ENCODE measurements at regions not wholly inside any gene's neighbourhood (a gene's known extent, or its start where the extent isn't known, plus 50 kb on each side); places are given as distances from the start of the nearest gene placed in this dataset.
"Not testable (repeated sequence)": the region's sequence is repeated elsewhere in the genome, so short reads cannot be mapped to it uniquely, and the experiment has no call there.

DNA sequence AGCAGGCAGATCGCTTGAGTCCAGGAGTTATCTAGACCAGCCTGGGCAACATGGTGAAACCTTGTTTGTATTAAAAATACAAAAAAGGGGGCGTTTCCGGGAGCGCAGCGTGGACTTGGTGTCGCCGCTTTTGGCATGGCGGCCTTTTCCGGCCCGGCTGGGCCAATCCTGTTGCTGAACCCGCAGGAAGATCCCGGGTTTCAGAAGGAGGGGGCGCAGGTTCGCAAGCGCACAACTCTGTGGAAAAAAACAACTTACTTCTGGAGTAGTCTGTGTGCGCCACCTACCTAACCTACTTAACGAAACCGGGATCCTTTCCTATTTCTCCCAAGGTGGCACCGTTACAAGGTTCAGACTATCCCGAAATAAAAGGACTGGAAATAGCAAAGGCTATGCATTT is 198.6 kb downstream of the MSX2 start:
- H3K27ac ChIP-seq, result no peak overlapping the region
- TF ChIP-seq, protein P1, sequence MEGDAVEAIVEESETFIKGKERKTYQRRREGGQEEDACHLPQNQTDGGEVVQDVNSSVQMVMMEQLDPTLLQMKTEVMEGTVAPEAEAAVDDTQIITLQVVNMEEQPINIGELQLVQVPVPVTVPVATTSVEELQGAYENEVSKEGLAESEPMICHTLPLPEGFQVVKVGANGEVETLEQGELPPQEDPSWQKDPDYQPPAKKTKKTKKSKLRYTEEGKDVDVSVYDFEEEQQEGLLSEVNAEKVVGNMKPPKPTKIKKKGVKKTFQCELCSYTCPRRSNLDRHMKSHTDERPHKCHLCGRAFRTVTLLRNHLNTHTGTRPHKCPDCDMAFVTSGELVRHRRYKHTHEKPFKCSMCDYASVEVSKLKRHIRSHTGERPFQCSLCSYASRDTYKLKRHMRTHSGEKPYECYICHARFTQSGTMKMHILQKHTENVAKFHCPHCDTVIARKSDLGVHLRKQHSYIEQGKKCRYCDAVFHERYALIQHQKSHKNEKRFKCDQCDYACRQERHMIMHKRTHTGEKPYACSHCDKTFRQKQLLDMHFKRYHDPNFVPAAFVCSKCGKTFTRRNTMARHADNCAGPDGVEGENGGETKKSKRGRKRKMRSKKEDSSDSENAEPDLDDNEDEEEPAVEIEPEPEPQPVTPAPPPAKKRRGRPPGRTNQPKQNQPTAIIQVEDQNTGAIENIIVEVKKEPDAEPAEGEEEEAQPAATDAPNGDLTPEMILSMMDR (IDR thresholded peaks at IDR 0.05), result no peak
- no peak for TF ChIP-seq POLR2A (IDR thresholded peaks at IDR 0.05)
- H3K4me3 ChIP-seq, result no peak overlapping the region
- no peaks in the 10 kb centered on the region for H3K36me3 ChIP-seq
- H3K27me3 ChIP-seq, result no peaks in the 10 kb centered on the region
- WGBS, 2 donors, result 93 to 95% methylated on average over 18 to 19 of the region's 20 CpGs
- intact Hi-C loops (cut with DNase I), result no loop called here
- no peak for DNase-seq
- no peaks in the 10 kb centered on the region for H3K4me1 ChIP-seq
- H3K9me3 ChIP-seq, result no peaks in the 10 kb centered on the region

DNA sequence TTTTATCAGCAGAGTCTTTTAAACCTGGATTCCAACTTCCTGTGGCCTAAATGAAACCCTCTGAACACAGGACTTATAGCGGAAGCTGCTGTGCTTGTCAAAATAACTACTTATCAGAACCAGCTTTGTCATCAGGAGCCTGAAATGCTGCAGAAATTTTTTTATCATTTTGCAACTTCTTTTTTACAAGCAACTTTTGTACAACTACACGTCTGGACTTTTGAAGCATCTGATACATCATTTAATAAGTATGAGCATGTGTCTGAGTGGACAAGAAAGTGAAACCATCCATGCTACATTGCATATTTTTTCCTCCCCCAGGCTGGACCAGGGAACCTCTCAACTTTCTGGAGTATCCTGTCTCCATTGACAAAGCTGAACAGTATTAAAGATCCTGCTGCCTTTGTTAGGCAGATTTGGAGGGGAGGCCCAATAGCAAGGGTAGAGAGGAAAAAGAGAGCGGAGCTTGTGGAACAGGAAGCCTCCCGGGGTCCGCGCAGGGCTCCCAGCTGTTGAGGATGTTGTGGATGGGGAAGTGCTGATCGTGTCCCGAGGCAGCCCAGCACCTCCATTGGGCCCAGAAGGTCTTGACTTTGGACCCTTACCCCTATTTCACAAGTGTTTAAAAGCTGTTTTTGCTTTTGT is 196.6 kb downstream of the MSX2 start:
- 52 to 71% methylated on average over 8 of the region's 8 CpGs for WGBS, 2 donors
- intact Hi-C loops (cut with DNase I), result no loop called here
- TF ChIP-seq, protein P1 (IDR thresholded peaks at IDR 0.05), result no peak

DNA sequence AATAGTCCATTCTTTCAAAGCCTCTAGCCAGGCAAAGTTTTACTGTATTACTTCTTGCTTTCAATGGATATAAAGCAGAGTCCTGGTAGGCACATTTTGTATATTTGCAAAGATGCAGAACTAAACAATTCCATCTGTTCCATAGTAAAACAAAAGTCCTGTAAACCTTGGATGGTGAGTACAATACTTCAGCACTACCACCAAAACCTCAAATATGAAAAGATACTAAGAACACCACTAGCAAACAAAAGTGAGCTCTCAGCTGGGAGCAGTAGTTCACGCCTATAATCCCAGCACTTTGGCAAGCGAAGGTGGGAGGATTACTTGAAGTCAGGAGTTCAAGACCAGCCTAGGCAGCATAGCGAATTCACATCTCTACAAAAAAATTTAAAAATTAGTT is 195.0 kb downstream of the MSX2 start:
- TF ChIP-seq, protein P1 (IDR thresholded peaks at IDR 0.05), result no peak
- TF ChIP-seq POLR2A (IDR thresholded peaks at IDR 0.05), result no peak
- H3K4me3 ChIP-seq, result no peak overlapping the region
- H3K4me1 ChIP-seq, result no peaks in the 10 kb centered on the region
- DNase-seq, result no peak
- intact Hi-C loops (cut with DNase I), result no loop called here
- H3K27me3 ChIP-seq, result no peaks in the 10 kb centered on the region
- H3K36me3 ChIP-seq, result no peaks in the 10 kb centered on the region
- H3K9me3 ChIP-seq, result no peaks in the 10 kb centered on the region
- whole genome bisulfite sequencing, 2 donors, result 75 to 79% methylated on average over 3 of the region's 3 CpGs
- no peak overlapping the region for H3K27ac ChIP-seq

More for the DNA sequence above, 196.6 kb downstream of the MSX2 start:
- Histone ChIP-seq H3K27me3 (no peaks in the 10 kb centered on the region), H3K4me1 (no peaks in the 10 kb centered on the region), H3K27ac (no peak overlapping the region), H3K9me3 (no peaks in the 10 kb centered on the region), H3K36me3 (no peaks in the 10 kb centered on the region), H3K4me3 (no peak overlapping the region)
- no peak for DNase-seq

DNA sequence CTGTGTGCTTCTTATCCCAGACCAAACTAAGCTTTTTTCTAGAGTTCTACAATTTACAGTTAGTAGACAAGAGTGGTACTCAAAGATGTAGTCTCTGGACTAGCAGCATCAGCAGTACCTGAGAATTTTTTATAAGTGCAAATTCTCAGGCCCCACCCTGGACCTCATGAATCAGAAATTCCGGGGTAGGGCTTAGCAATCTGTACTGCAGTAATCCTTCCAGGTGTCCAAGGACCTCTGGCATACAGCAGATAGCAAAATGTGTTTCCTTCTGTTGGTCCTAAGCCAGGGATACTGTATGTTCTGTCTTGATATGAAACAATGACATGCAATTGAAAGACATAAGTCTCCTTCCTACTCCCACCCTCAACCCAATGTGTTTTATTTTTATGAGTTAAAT is 194.3 kb downstream of the MSX2 start:
- Histone ChIP-seq H3K27ac (no peak overlapping the region), H3K4me3 (no peak overlapping the region), H3K4me1 (no peaks in the 10 kb centered on the region), H3K9me3 (no peaks in the 10 kb centered on the region), H3K27me3 (no peaks in the 10 kb centered on the region), H3K36me3 (no peaks in the 10 kb centered on the region)
- WGBS, 2 donors, result 13 to 38% methylated on average over 1 of the region's 1 CpG
- intact Hi-C loops (cut with DNase I), result no loop called here
- no peak for DNase-seq
- TF ChIP-seq, protein P1 (IDR thresholded peaks at IDR 0.05), result no peak
- TF ChIP-seq POLR2A (IDR thresholded peaks at IDR 0.05), result no peak

DNA sequence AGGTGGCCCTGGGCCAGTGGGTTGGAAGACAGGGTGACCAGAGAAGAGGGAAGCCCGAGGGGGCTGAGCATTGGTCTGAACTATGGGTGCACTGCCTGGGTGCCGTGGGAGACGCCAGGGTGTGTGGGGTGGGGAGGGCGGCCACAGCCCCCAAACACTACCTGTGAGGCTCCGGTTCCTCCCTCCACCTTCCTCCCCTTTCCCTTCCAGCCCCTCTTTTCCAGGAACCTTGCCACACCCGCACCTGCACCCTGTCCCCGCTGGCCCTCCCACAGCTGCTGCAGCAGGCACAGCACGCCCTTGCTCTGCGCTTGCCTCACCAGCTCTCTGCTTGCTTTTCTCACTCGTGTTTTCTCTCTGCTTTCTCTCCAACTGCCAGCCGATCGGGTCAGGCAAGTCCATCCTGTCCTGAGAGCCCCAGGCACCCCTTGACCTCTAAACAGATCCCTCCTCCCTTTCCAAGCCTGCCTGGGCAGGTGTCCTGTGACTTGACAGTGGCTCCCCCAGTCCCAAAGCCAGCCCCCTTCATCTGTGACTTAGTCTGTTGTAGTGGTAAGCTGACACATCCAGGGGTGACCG is 193.7 kb downstream of the MSX2 start:
- no peak for DNase-seq

DNA sequence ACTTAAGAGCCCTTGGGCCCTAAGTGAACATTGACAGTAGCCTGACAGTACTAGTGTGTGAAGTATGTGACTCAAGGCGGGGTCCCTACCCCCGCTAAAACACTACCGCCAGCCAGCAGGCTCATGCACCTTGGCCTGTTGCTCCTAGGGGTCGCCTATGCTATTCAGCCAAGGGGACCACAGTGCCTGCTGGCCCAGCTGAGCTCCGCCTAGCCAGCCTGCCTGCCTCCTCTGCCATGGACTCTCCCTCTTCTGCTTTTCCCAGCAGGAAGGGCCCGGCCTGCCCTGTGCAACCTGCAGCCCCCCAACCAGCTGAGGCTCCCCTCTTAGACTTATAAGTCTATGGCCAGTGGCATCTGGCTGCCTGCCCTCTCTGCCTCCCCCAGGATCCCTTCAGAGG is 193.1 kb downstream of the MSX2 start:
- WGBS, 2 donors, result 90 to 100% methylated on average over 3 to 5 of the region's 6 CpGs
- H3K27me3 ChIP-seq; H3K27ac ChIP-seq; H3K4me1 ChIP-seq; DNase-seq; H3K4me3 ChIP-seq; H3K9me3 ChIP-seq; H3K36me3 ChIP-seq; intact Hi-C loops (cut with DNase I): not testable (repeated sequence)

More for the DNA sequence above, 193.7 kb downstream of the MSX2 start:
- Histone ChIP-seq H3K4me3 (no peak overlapping the region), H3K36me3 (no peaks in the 10 kb centered on the region), H3K4me1 (no peaks in the 10 kb centered on the region), H3K9me3 (no peaks in the 10 kb centered on the region), H3K27ac (no peak overlapping the region), H3K27me3 (no peaks in the 10 kb centered on the region)
- intact Hi-C loops (cut with DNase I), result no loop called here
- 58 to 72% methylated on average over 10 to 13 of the region's 13 CpGs for WGBS, 2 donors
- TF ChIP-seq, protein P1 (IDR thresholded peaks at IDR 0.05), result no peak
- TF ChIP-seq POLR2A (IDR thresholded peaks at IDR 0.05), result no peak

DNA sequence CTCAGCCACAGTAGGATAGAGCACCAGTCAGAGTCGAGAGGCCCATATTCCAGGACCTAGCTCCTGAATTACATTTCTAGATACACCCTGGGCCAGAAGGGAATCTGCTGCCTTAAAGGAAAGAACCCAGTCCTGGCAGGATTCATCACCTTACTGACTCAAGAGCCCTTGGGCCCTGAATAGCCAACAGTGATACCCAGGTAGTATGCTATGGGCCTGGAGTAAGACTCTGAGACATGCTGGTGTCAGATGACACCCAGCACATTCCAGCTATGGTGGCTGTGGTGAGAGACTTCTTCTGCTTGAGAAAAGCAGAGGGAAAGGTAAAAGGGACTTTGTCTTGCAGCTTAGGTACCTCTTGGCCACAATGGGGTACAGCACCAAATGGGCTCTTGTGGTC is 192.5 kb downstream of the MSX2 start:
- 60% methylated on average over 1 of the region's 1 CpG; no CpG with 5 or more reads in 1 of the 2 donors for WGBS, 2 donors
- H3K27ac ChIP-seq; H3K36me3 ChIP-seq; H3K9me3 ChIP-seq; H3K27me3 ChIP-seq; H3K4me3 ChIP-seq; DNase-seq; intact Hi-C loops (cut with DNase I); H3K4me1 ChIP-seq: not testable (repeated sequence)

Data from esophagus squamous epithelium (tissue), 5 donors.